Suprapubic skin (tissue), 4 donors: ENCODE measurements at regions not wholly inside any gene's neighbourhood (a gene's known extent, or its start where the extent isn't known, plus 50 kb on each side); places are given as distances from the start of the nearest gene placed in this dataset.

Experiments used
- DNase-seq, 2 donors: peaks; one replicate each; pipeline ENCODE4 v3.0.0-alpha.2; 2019; ENCODE audit warnings: low spot score in 2 of 2
- H3K27ac ChIP-seq: fragments of 200-600 bp; sonication (generic); one replicate; pipeline ENCODE4 v1.5.1; 2019
- H3K27me3 ChIP-seq: fragments of 200-600 bp; sonication (generic); one replicate; pipeline ENCODE4 v1.5.1; 2019
- H3K36me3 ChIP-seq: fragments of 200-600 bp; sonication (generic); one replicate; pipeline ENCODE4 v1.5.1; 2019
- H3K4me1 ChIP-seq: fragments of 200-600 bp; sonication (generic); one replicate; pipeline ENCODE4 v1.5.1; 2019
- H3K4me3 ChIP-seq: fragments of 200-600 bp; sonication (generic); one replicate; pipeline ENCODE4 v1.5.1; 2019; ENCODE audit warnings: mild to moderate bottlenecking
- H3K9me3 ChIP-seq: fragments of 200-600 bp; sonication (generic); one replicate; pipeline ENCODE4 v1.5.1; 2019
- CTCF ChIP-seq, 2 donors: fragments of 200-600 bp in 1 of 2; fragments of 450-650 bp in 1 of 2; sonication (generic) in 1 of 2; IDR thresholded peaks; one replicate each; pipeline ENCODE4 v1.5.1; 2016 to 2019; ENCODE audit warnings: antibody characterized with exemption in 2 of 2, mild to moderate bottlenecking in 1 of 2, moderate library complexity in 1 of 2
- EP300 ChIP-seq: sonication (generic); formaldehyde crosslinking; IDR thresholded peaks from one replicate; pipeline ENCODE4 v1.6.1; 2017; ENCODE audit warnings: antibody characterized with exemption
- POLR2A ChIP-seq, 2 donors: fragments of 450-650 bp; IDR thresholded peaks; one replicate each; pipeline ENCODE4 v1.6.1; 2017; ENCODE audit warnings: antibody characterized with exemption in 2 of 2, mild to moderate bottlenecking in 2 of 2, moderate library complexity in 2 of 2
- POLR2AphosphoS5 ChIP-seq, 3 donors: sonication (generic); formaldehyde crosslinking; IDR thresholded peaks; one replicate each; pipeline ENCODE4 v1.6.1; 2017; ENCODE audit warnings: antibody characterized with exemption in 3 of 3
- WGBS: methylation state at CpG from one replicate; pipeline ENCODE4 v1.1.5; 2018; 5-methylcytosine and 5-hydroxymethylcytosine counted together

- Histone ChIP-seq H3K4me1 (no peaks in the 10 kb centered on the region), H3K4me3 (no peak overlapping the region), H3K9me3 (no peaks in the 10 kb centered on the region), H3K27ac (no peak overlapping the region), H3K27me3 (no peaks in the 10 kb centered on the region), H3K36me3 (no peaks in the 10 kb centered on the region)
- TF ChIP-seq POLR2A (IDR thresholded peaks at IDR 0.05) (no peak), POLR2AphosphoS5 (IDR thresholded peaks at IDR 0.05) (no peak), CTCF (IDR thresholded peaks at IDR 0.05) (no peak), EP300 (no peak)
- WGBS, result 91% methylated on average over 2 of the region's 2 CpGs
- DNase-seq, result no peak
These were observed 95.7 kb upstream of the FAM47A start for GRCh38 chrX:34227804-34228203.

DNA sequence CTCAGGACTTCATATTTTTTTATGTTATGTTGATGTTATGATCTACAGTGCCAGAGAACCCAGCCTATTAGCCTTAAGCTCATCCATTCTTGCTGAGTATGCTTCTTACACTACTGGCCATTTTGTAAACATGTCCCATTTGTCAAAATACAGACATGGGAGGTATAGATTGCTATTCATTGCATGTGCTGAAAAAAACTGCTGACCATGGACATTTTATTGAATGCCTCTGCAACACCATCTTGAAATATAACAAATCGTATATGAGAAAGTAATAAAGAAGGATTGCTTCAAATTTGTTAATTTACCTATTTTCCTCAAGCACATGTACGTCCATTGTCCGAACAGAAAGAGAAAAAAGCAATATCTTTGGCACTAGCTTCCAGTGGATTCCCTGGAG lies 91.5 kb upstream of the FAM47A start:
- no peaks in the 10 kb centered on the region for H3K36me3 ChIP-seq
- no peak overlapping the region for H3K27ac ChIP-seq
- WGBS, result 77% methylated on average over 3 of the region's 3 CpGs
- H3K9me3 ChIP-seq, result no peaks in the 10 kb centered on the region
- TF ChIP-seq POLR2A (IDR thresholded peaks at IDR 0.05) (no peak), POLR2AphosphoS5 (IDR thresholded peaks at IDR 0.05) (no peak), EP300 (no peak), CTCF (IDR thresholded peaks at IDR 0.05) (no peak)
- no peaks in the 10 kb centered on the region for H3K27me3 ChIP-seq
- H3K4me3 ChIP-seq, result no peak overlapping the region
- DNase-seq, result no peak
- H3K4me1 ChIP-seq, result no peaks in the 10 kb centered on the region

DNA sequence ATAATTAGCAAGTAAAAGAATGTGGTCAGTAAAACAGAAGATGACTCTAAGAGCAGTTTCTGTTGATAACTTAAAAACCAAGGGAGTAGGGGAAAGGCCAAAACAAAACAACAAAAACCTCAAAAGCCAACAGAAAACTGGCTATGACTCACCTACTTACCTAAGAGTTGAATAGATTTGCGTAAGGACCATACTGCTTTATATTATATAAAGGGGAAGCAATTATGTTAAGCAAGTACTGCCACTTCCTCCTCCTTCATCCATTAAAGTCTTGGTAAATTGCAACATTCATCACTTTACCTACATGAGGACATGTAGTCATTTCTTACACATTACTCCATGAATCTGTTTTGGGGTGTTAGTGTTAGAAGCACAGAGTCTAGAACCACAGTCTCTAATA lies 85.9 kb upstream of the FAM47A start:
- 78% methylated on average over 1 of the region's 1 CpG for WGBS
- TF ChIP-seq EP300, result no peak
- TF ChIP-seq POLR2A (IDR thresholded peaks at IDR 0.05), result no peak
- TF ChIP-seq POLR2AphosphoS5 (IDR thresholded peaks at IDR 0.05), result no peak
- no peak for TF ChIP-seq CTCF (IDR thresholded peaks at IDR 0.05)

GRCh38 chrX:34197946-34198345 lies 65.8 kb upstream of the FAM47A start:
- 60% methylated on average over 1 of the region's 1 CpG for WGBS
- H3K9me3 ChIP-seq, result no peaks in the 10 kb centered on the region
- H3K4me1 ChIP-seq, result no peaks in the 10 kb centered on the region

More for the DNA sequence above, 85.9 kb upstream of the FAM47A start:
- no peak overlapping the region for H3K4me3 ChIP-seq
- H3K27me3 ChIP-seq, result no peaks in the 10 kb centered on the region
- DNase-seq, result no peak
- no peaks in the 10 kb centered on the region for H3K4me1 ChIP-seq
- H3K9me3 ChIP-seq, result no peaks in the 10 kb centered on the region
- H3K27ac ChIP-seq, result no peak overlapping the region
- no peaks in the 10 kb centered on the region for H3K36me3 ChIP-seq

More at GRCh38 chrX:34197946-34198345, 65.8 kb upstream of the FAM47A start:
- Histone ChIP-seq H3K27me3 (no peaks in the 10 kb centered on the region), H3K4me3 (no peak overlapping the region), H3K27ac (no peak overlapping the region), H3K36me3 (no peaks in the 10 kb centered on the region)
- TF ChIP-seq EP300 (no peak), CTCF (IDR thresholded peaks at IDR 0.05) (no peak), POLR2AphosphoS5 (IDR thresholded peaks at IDR 0.05) (no peak), POLR2A (IDR thresholded peaks at IDR 0.05) (no peak)
- no peak for DNase-seq
